ENCODE measurements at regions not wholly inside any gene's neighbourhood (a gene's known extent, or its start where the extent isn't known, plus 50 kb on each side); places are given as distances from the start of the nearest gene placed in this dataset.
"Not testable (repeated sequence)": the region's sequence is repeated elsewhere in the genome, so short reads cannot be mapped to it uniquely, and the experiment has no call there.

- no peaks in the 10 kb centered on the region for H3K27me3 ChIP-seq (ENCODE audit: insufficient read depth, poor library complexity, severe bottlenecking)
- DNase-seq (ENCODE audit: low read depth in 1 of 2, low spot score in 1 of 2), result no peak
- no peak overlapping the region for H3K27ac ChIP-seq (replicated peaks)
- no peak for TF ChIP-seq SPI1 (IDR thresholded peaks at IDR 0.05; ENCODE audit: borderline replicate concordance, low read depth)
- no peak for TF ChIP-seq CTCF (IDR thresholded peaks at IDR 0.05; ENCODE audit: insufficient read depth, low read length)
- H3K4me3 ChIP-seq (replicated peaks; ENCODE audit: insufficient read depth, low read length), result no peak overlapping the region
Measured at GRCh38 chr5:13211064-13211463, 733.4 kb downstream of the DNAH5 start.

GRCh38 chr5:13207112-13207511, 737.4 kb downstream of the DNAH5 start:
- no peak for TF ChIP-seq GABPA (IDR thresholded peaks at IDR 0.05; ENCODE audit: low read depth)
- no peak for TF ChIP-seq CTCF (IDR thresholded peaks at IDR 0.05; ENCODE audit: insufficient read depth, low read length)
- no peak for TF ChIP-seq SPI1 (IDR thresholded peaks at IDR 0.05; ENCODE audit: borderline replicate concordance, low read depth)
- TF ChIP-seq POLR2AphosphoS5 (IDR thresholded peaks at IDR 0.05; ENCODE audit: low read depth), result no peak
- TF ChIP-seq REST (IDR thresholded peaks at IDR 0.05; ENCODE audit: insufficient replicate concordance, low read depth), result no peak
- H3K4me3 ChIP-seq (replicated peaks; ENCODE audit: insufficient read depth, low read length), result no peak overlapping the region
- DNase-seq (ENCODE audit: low read depth in 1 of 2, low spot score in 1 of 2), result no peak
- H3K27me3 ChIP-seq (ENCODE audit: insufficient read depth, poor library complexity, severe bottlenecking), result no peaks in the 10 kb centered on the region
- no peak overlapping the region for H3K27ac ChIP-seq (replicated peaks)

GRCh38 chr5:13201022-13201421, 743.5 kb downstream of the DNAH5 start:
- Histone ChIP-seq H3K4me3 (replicated peaks; ENCODE audit: insufficient read depth, low read length) (no peak overlapping the region), H3K27me3 (ENCODE audit: insufficient read depth, poor library complexity, severe bottlenecking) (no peaks in the 10 kb centered on the region), H3K27ac (replicated peaks) (no peak overlapping the region)
- no peak for DNase-seq (ENCODE audit: low read depth in 1 of 2, low spot score in 1 of 2)
- no peak for TF ChIP-seq CTCF (IDR thresholded peaks at IDR 0.05; ENCODE audit: insufficient read depth, low read length)
- TF ChIP-seq REST (IDR thresholded peaks at IDR 0.05; ENCODE audit: insufficient replicate concordance, low read depth), result no peak
- TF ChIP-seq GABPA (IDR thresholded peaks at IDR 0.05; ENCODE audit: low read depth), result no peak

GRCh38 chr5:13198226-13198625, 746.3 kb downstream of the DNAH5 start:
- H3K4me3 ChIP-seq (replicated peaks; ENCODE audit: insufficient read depth, low read length); H3K27me3 ChIP-seq (ENCODE audit: insufficient read depth, poor library complexity, severe bottlenecking); H3K27ac ChIP-seq (replicated peaks); DNase-seq (ENCODE audit: low read depth in 1 of 2, low spot score in 1 of 2): not testable (repeated sequence)
